ENCODE measurements at regions not wholly inside any gene's neighbourhood (a gene's known extent, or its start where the extent isn't known, plus 50 kb on each side); places are given as distances from the start of the nearest gene placed in this dataset.

DNA sequence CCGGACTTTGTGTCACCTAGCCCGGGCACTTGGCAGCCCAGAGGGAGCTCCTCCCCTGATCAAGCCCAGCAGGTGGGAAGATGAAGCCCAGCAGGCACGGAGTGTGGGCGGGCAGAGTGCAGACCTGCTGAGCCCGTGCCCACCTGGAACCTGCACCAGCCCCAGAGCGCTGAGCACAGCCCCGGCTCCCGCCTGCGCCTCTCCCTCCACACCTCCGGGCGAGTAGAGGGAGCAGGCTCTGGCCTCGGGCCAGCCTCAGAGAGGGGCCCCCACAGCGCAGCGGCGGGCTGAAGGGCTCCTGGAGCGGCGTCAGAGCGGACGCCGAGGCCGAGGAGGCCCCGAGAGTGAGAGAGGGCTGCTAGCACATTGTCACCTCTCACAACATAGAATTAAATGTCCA lies 257.7 kb downstream of the VGLL3 start:
- DNase-seq: no peak
- Histone ChIP-seq H3K4me2 (no peak overlapping the region), H4K20me1 (ENCODE audit: insufficient read depth) (no peaks in the 10 kb centered on the region), H3K79me2 (ENCODE audit: low read depth) (no peaks in the 10 kb centered on the region), H3K36me3 (ENCODE audit: low read depth) (no peaks in the 10 kb centered on the region), H3F3A (ENCODE audit: insufficient read depth, low read depth) (no peaks in the 10 kb centered on the region), H3K4me1 (replicated peaks; ENCODE audit: insufficient read depth) (no peaks in the 10 kb centered on the region), H3K4me3 (no peak overlapping the region), H3K27me3 (ENCODE audit: insufficient read depth, low read depth) (no peaks in the 10 kb centered on the region), H2AFZ (0 out of 2 replicates have a peak overlapping the region, but pooled peaks have one; percentile 33), H3K9me2 (ENCODE audit: insufficient read depth) (peaks cover 4% of the 10 kb centered on the region; the same call in 1 of the 2 replicates), H3K27ac (no peak overlapping the region), H3K9me3 (ENCODE audit: insufficient read depth, low read depth) (no peaks in the 10 kb centered on the region)
- CTCF ChIA-PET: no interaction called here
- intact Hi-C loops (cut with micrococcal nuclease; ENCODE audit: unreplicated experiment): no loop called here
- POLR2A ChIA-PET (ENCODE audit: unreplicated experiment): no interaction called here
- no TSS peak for BruUV-seq (replicated peaks)
- TF ChIP-seq EZH2 (IDR thresholded peaks at IDR 0.05; ENCODE audit: low read depth) (no peak), CTCF (conservative IDR thresholded peaks at IDR 0.05) (no peak)

- Histone ChIP-seq H3K4me2 (no peak overlapping the region), H4K20me1 (ENCODE audit: insufficient read depth) (no peaks in the 10 kb centered on the region), H3K27ac (no peak overlapping the region), H3K36me3 (ENCODE audit: low read depth) (no peaks in the 10 kb centered on the region), H3F3A (ENCODE audit: insufficient read depth, low read depth) (no peaks in the 10 kb centered on the region), H3K4me3 (no peak overlapping the region), H3K4me1 (replicated peaks; ENCODE audit: insufficient read depth) (no peaks in the 10 kb centered on the region), H3K9me2 (ENCODE audit: insufficient read depth) (no peaks in the 10 kb centered on the region), H2AFZ (no peak overlapping the region), H3K27me3 (ENCODE audit: insufficient read depth, low read depth) (no peaks in the 10 kb centered on the region), H3K79me2 (ENCODE audit: low read depth) (no peaks in the 10 kb centered on the region), H3K9me3 (ENCODE audit: insufficient read depth, low read depth) (no peaks in the 10 kb centered on the region)
- ChIA-PET CTCF (no interaction called here), POLR2A (ENCODE audit: unreplicated experiment) (interaction anchor here (0.7 kb wide), 1 partner anchor 737 kb away, joined by 9 read pairs; no protein-coding TSS in a partner anchor)
- intact Hi-C loops (cut with micrococcal nuclease; ENCODE audit: unreplicated experiment): no loop called here
- TF ChIP-seq CTCF (conservative IDR thresholded peaks at IDR 0.05) (no peak), EZH2 (IDR thresholded peaks at IDR 0.05; ENCODE audit: low read depth) (no peak)
- no peak for DNase-seq
- no TSS peak for BruUV-seq (replicated peaks)
Measured at GRCh38 chr3:86731501-86731901, 259.4 kb downstream of the VGLL3 start.

DNA sequence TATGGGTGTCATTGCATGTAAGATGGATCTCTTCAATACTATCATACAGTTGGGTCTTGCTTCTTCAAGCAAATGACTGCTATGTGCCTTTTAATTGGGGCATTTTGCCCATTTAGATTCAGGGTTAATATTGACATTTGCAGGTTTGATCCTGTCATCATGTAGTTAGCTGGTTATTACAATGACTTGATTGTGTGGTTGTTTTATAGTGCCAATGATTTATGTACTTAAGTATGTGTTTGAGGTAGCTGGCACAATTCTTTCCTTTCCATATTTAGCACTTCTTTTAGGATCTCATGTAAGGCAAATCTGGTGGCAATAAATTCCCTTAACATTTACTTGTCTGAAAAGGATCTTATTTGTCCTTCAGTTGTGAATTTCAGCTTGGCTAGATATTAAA lies 267.5 kb downstream of the VGLL3 start:
- ChIA-PET POLR2A (ENCODE audit: unreplicated experiment) (no interaction called here), CTCF (no interaction called here)

More for the DNA sequence above, 267.5 kb downstream of the VGLL3 start:
- Histone ChIP-seq H3K9me2 (ENCODE audit: insufficient read depth) (no peaks in the 10 kb centered on the region), H3K36me3 (ENCODE audit: low read depth) (no peaks in the 10 kb centered on the region), H3K79me2 (ENCODE audit: low read depth) (no peaks in the 10 kb centered on the region), H3K4me2 (no peak overlapping the region), H2AFZ (no peak overlapping the region), H3K27me3 (ENCODE audit: insufficient read depth, low read depth) (no peaks in the 10 kb centered on the region), H3F3A (ENCODE audit: insufficient read depth, low read depth) (no peaks in the 10 kb centered on the region), H3K9me3 (ENCODE audit: insufficient read depth, low read depth) (no peaks in the 10 kb centered on the region), H3K27ac (no peak overlapping the region), H3K4me1 (replicated peaks; ENCODE audit: insufficient read depth) (no peaks in the 10 kb centered on the region), H3K4me3 (no peak overlapping the region), H4K20me1 (ENCODE audit: insufficient read depth) (no peaks in the 10 kb centered on the region)
- no TSS peak for BruUV-seq (replicated peaks)
- intact Hi-C loops (cut with micrococcal nuclease; ENCODE audit: unreplicated experiment): no loop called here
- no peak for DNase-seq
- TF ChIP-seq CTCF (conservative IDR thresholded peaks at IDR 0.05) (no peak), EZH2 (IDR thresholded peaks at IDR 0.05; ENCODE audit: low read depth) (no peak)
